Transverse colon (tissue), 3 donors: ENCODE measurements at regions not wholly inside any gene's neighbourhood (a gene's known extent, or its start where the extent isn't known, plus 50 kb on each side); places are given as distances from the start of the nearest gene placed in this dataset.

Source experiments
- CTCF ChIP-seq, 5 experiments: fragments of 200-600 bp in 3 of 5; fragments of 450-650 bp in 2 of 5; sonication (generic) in 3 of 5; IDR thresholded peaks; 1 replicate in 2 of 5; 2 replicates in 3 of 5; pipeline ENCODE4 v1.5.1; 2016 to 2017; ENCODE audit warnings: antibody characterized with exemption in 5 of 5, inconsistent platforms in 3 of 5, mild to moderate bottlenecking in 2 of 5, moderate library complexity in 1 of 5
- EP300 ChIP-seq: sonication (generic); formaldehyde crosslinking; IDR thresholded peaks from one replicate; pipeline ENCODE4 v1.6.1; 2017; ENCODE audit warnings: antibody characterized with exemption, low read depth

GRCh38 chr11:128291835-128292234 lies 295.5 kb downstream of the ETS1 start:
- TF ChIP-seq CTCF (IDR thresholded peaks at IDR 0.05) (no peak), EP300 (no peak)
